ENCODE measurements at regions not wholly inside any gene's neighbourhood (a gene's known extent, or its start where the extent isn't known, plus 50 kb on each side); places are given as distances from the start of the nearest gene placed in this dataset.

GRCh38 chr9:119802133-119802532 lies 432.9 kb upstream of the BRINP1 start:
- Histone ChIP-seq H3K27me3 (no peaks in the 10 kb centered on the region), H3K27ac (no peak overlapping the region), H3K9me3 (no peaks in the 10 kb centered on the region), H3K4me1 (peaks cover 0 to 4% (median 0%) of the 10 kb centered on the region in 4 donors), H3K36me3 (no peaks in the 10 kb centered on the region), H3K4me3 (no peak overlapping the region)
- intact Hi-C loops (cut with DNase I; ENCODE audit: low total_unique reads), result no loop called here
- in situ Hi-C loops (cut with MboI; ENCODE audit: low pct_ligation_motif_present in 1 of 4, low pct_unique_long_range_greater_than_20kb in 1 of 4, low sequenced_read_pairs in 3 of 4), result no loop called here
- no peak for DNase-seq
- 19 to 28% methylated on average over 3 of the region's 3 CpGs for WGBS, 2 donors (ENCODE audit: low coverage in 1 of 2)
- TF ChIP-seq POLR2A (IDR thresholded peaks at IDR 0.05), result no peak
- TF ChIP-seq CTCF (IDR thresholded peaks at IDR 0.05), result no peak
- no peak for TF ChIP-seq POLR2AphosphoS5 (IDR thresholded peaks at IDR 0.05)
- TF ChIP-seq EP300 (IDR thresholded peaks at IDR 0.05; ENCODE audit: low read depth), result no peak

- in situ Hi-C loops (cut with MboI; ENCODE audit: low pct_ligation_motif_present in 1 of 4, low pct_unique_long_range_greater_than_20kb in 1 of 4, low sequenced_read_pairs in 3 of 4) (no loop called here), intact Hi-C loops (cut with DNase I; ENCODE audit: low total_unique reads) (no loop called here)
- no peak overlapping the region for H3K4me3 ChIP-seq
- TF ChIP-seq POLR2AphosphoS5 (IDR thresholded peaks at IDR 0.05), result no peak
- no peaks in the 10 kb centered on the region for H3K9me3 ChIP-seq
- H3K36me3 ChIP-seq, result no peaks in the 10 kb centered on the region
- no peaks in the 10 kb centered on the region for H3K27me3 ChIP-seq
- H3K4me1 ChIP-seq, result peaks cover 0 to 4% (median 0%) of the 10 kb centered on the region in 4 donors
- DNase-seq, result no peak
- no peak overlapping the region for H3K27ac ChIP-seq
- 72 to 76% methylated on average over 3 to 4 of the region's 4 CpGs for WGBS, 2 donors (ENCODE audit: low coverage in 1 of 2)
Measured at GRCh38 chr9:119801311-119801710, 432.1 kb upstream of the BRINP1 start.

GRCh38 chr9:119795395-119795794 lies 426.2 kb upstream of the BRINP1 start:
- WGBS, 2 donors (ENCODE audit: low coverage in 1 of 2), result 77 to 83% methylated on average over 2 to 3 of the region's 3 CpGs
- no peaks in the 10 kb centered on the region for H3K4me1 ChIP-seq
- DNase-seq, result no peak
- no peaks in the 10 kb centered on the region for H3K36me3 ChIP-seq
- H3K4me3 ChIP-seq, result no peak overlapping the region
- intact Hi-C loops (cut with DNase I; ENCODE audit: low total_unique reads) (no loop called here), in situ Hi-C loops (cut with MboI; ENCODE audit: low pct_ligation_motif_present in 1 of 4, low pct_unique_long_range_greater_than_20kb in 1 of 4, low sequenced_read_pairs in 3 of 4) (loop anchor here in 1 of 4 donors (25.0 kb wide), 1 partner anchor 108 kb away; no protein-coding TSS in a partner anchor)
- H3K27ac ChIP-seq, result no peak overlapping the region
- H3K27me3 ChIP-seq, result no peaks in the 10 kb centered on the region
- no peaks in the 10 kb centered on the region for H3K9me3 ChIP-seq
- TF ChIP-seq POLR2AphosphoS5 (IDR thresholded peaks at IDR 0.05), result no peak
- no peak for TF ChIP-seq POLR2A (IDR thresholded peaks at IDR 0.05)
- TF ChIP-seq CTCF (IDR thresholded peaks at IDR 0.05), result no peak
- TF ChIP-seq EP300 (IDR thresholded peaks at IDR 0.05; ENCODE audit: low read depth), result no peak

- TF ChIP-seq CTCF (IDR thresholded peaks at IDR 0.05), result no peak
- no peak for TF ChIP-seq POLR2A (IDR thresholded peaks at IDR 0.05)
- TF ChIP-seq POLR2AphosphoS5 (IDR thresholded peaks at IDR 0.05), result no peak
- TF ChIP-seq EP300 (IDR thresholded peaks at IDR 0.05; ENCODE audit: low read depth), result no peak
- WGBS, 2 donors (ENCODE audit: low coverage in 1 of 2), result 70 to 75% methylated on average over 5 to 6 of the region's 6 CpGs
- no peaks in the 10 kb centered on the region for H3K36me3 ChIP-seq
- H3K27me3 ChIP-seq, result no peaks in the 10 kb centered on the region
- no peak overlapping the region for H3K27ac ChIP-seq
- intact Hi-C loops (cut with DNase I; ENCODE audit: low total_unique reads), result no loop called here
- H3K9me3 ChIP-seq, result no peaks in the 10 kb centered on the region
- no peaks in the 10 kb centered on the region for H3K4me1 ChIP-seq
- DNase-seq, result no peak
- H3K4me3 ChIP-seq, result no peak overlapping the region
- in situ Hi-C loops (cut with MboI; ENCODE audit: low pct_ligation_motif_present in 1 of 4, low pct_unique_long_range_greater_than_20kb in 1 of 4, low sequenced_read_pairs in 3 of 4), result loop anchor here in 1 of 4 donors (25.0 kb wide), 1 partner anchor 108 kb away; no protein-coding TSS in a partner anchor
Measured at GRCh38 chr9:119794836-119795235, 425.6 kb upstream of the BRINP1 start.

GRCh38 chr9:119793218-119793617 lies 424.0 kb upstream of the BRINP1 start:
- TF ChIP-seq POLR2A (IDR thresholded peaks at IDR 0.05), result no peak
- no peak for TF ChIP-seq EP300 (IDR thresholded peaks at IDR 0.05; ENCODE audit: low read depth)
- no peak for TF ChIP-seq CTCF (IDR thresholded peaks at IDR 0.05)
- no peak for TF ChIP-seq POLR2AphosphoS5 (IDR thresholded peaks at IDR 0.05)
- Histone ChIP-seq H3K9me3 (no peaks in the 10 kb centered on the region), H3K27me3 (no peaks in the 10 kb centered on the region), H3K4me1 (no peaks in the 10 kb centered on the region), H3K27ac (no peak overlapping the region), H3K36me3 (no peaks in the 10 kb centered on the region), H3K4me3 (no peak overlapping the region)
- DNase-seq, result no peak
- intact Hi-C loops (cut with DNase I; ENCODE audit: low total_unique reads) (no loop called here), in situ Hi-C loops (cut with MboI; ENCODE audit: low pct_ligation_motif_present in 1 of 4, low pct_unique_long_range_greater_than_20kb in 1 of 4, low sequenced_read_pairs in 3 of 4) (loop anchor here in 1 of 4 donors (25.0 kb wide), 1 partner anchor 106 kb away; no protein-coding TSS in a partner anchor)
- WGBS, 2 donors (ENCODE audit: low coverage in 1 of 2), result 58 to 60% methylated on average over 1 to 3 of the region's 3 CpGs
